Suppressor macrophage treated with lipopolysaccharide for 4 hours (primary cell): ENCODE measurements at regions not wholly inside any gene's neighbourhood (a gene's known extent, or its start where the extent isn't known, plus 50 kb on each side); places are given as distances from the start of the nearest gene placed in this dataset.

Experiments used
- DNase-seq: peaks from one replicate; pipeline ENCODE4 v3.0.0-alpha.2; 2020

GRCh38 chr6:2534406-2535042, 216.2 kb downstream of the MYLK4 start:
- DNase-seq, result peak; percentile 58

- DNase-seq, result peak; percentile 71
Observed at GRCh38 chr6:2531426-2532215, 219.1 kb downstream of the MYLK4 start.

GRCh38 chr6:2529211-2529719, 221.5 kb downstream of the MYLK4 start:
- no peak for DNase-seq

- DNase-seq, result no peak
Observed at GRCh38 chr6:2528156-2528555, 222.6 kb downstream of the MYLK4 start.

- DNase-seq, result no peak
Observed at GRCh38 chr6:2526766-2527165, 224.0 kb downstream of the MYLK4 start.

- DNase-seq, result no peak
Observed at GRCh38 chr6:2524090-2524489, 226.6 kb downstream of the MYLK4 start.

- DNase-seq, result no peak
Observed at GRCh38 chr6:2523061-2523460, 227.7 kb downstream of the MYLK4 start.

GRCh38 chr6:2522521-2522920, 228.2 kb downstream of the MYLK4 start:
- DNase-seq, result peak; percentile 44

GRCh38 chr6:2517855-2518473, 232.8 kb downstream of the MYLK4 start:
- no peak for DNase-seq

- DNase-seq, result no peak
Observed at GRCh38 chr6:2517401-2517800, 233.3 kb downstream of the MYLK4 start.

- no peak for DNase-seq
Observed at GRCh38 chr6:2516059-2516458, 234.7 kb downstream of the MYLK4 start.

GRCh38 chr6:2514965-2515543, 235.7 kb downstream of the MYLK4 start:
- no peak for DNase-seq

- DNase-seq, result no peak
Observed at GRCh38 chr6:2512802-2513201, 237.9 kb downstream of the MYLK4 start.

GRCh38 chr6:2510316-2510715, 240.4 kb downstream of the MYLK4 start:
- DNase-seq, result no peak

- DNase-seq, result no peak
Observed at GRCh38 chr6:2509711-2510110, 241.0 kb downstream of the MYLK4 start.

GRCh38 chr6:2508071-2508470, 242.7 kb downstream of the MYLK4 start:
- DNase-seq, result no peak

GRCh38 chr6:2507521-2508037, 243.1 kb downstream of the MYLK4 start:
- DNase-seq, result no peak

- DNase-seq, result no peak
Observed at GRCh38 chr6:2507016-2507415, 243.7 kb downstream of the MYLK4 start.

GRCh38 chr6:2505624-2506023, 245.1 kb downstream of the MYLK4 start:
- DNase-seq, result peak; percentile 13

- peak; percentile 14 for DNase-seq
Observed at GRCh38 chr6:2504495-2505064, 246.1 kb downstream of the MYLK4 start.

- DNase-seq, result no peak
Observed at GRCh38 chr6:2503816-2504494, 246.8 kb downstream of the MYLK4 start.

- no peak for DNase-seq
Observed at GRCh38 chr6:2502998-2503674, 247.6 kb downstream of the MYLK4 start.
